Epidermal melanocyte (primary cell): ENCODE measurements at regions not wholly inside any gene's neighbourhood (a gene's known extent, or its start where the extent isn't known, plus 50 kb on each side); places are given as distances from the start of the nearest gene placed in this dataset.

Experiments used
- DNase-seq: peaks from one replicate; pipeline ENCODE4 v3.0.0; 2011; ENCODE audit warnings: low spot score; ENCODE audit not compliant: insufficient read length

GRCh38 chr10:44435196-44435595 is 50.3 kb upstream of the CXCL12 start:
- no peak for DNase-seq

DNA sequence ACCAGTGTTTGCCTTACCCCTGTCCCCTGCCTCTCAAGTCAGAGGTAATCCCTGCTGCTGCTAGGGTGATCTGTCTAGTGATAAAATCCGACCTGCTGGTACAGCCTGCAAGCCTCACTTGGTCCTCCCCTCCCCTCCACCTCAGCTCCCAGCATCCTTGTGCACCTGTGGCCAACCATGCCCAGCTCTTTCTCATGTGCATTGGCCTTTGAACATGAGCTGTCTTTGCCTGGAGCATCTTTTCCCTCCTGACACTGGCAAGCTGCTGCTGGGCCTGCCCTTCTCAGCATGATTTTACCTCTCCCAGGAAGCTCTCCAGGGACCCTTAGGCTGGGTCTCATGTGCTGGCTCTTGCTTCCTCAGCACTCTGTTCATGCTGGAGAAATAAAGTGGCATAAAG is 51.3 kb upstream of the CXCL12 start:
- no peak for DNase-seq

DNA sequence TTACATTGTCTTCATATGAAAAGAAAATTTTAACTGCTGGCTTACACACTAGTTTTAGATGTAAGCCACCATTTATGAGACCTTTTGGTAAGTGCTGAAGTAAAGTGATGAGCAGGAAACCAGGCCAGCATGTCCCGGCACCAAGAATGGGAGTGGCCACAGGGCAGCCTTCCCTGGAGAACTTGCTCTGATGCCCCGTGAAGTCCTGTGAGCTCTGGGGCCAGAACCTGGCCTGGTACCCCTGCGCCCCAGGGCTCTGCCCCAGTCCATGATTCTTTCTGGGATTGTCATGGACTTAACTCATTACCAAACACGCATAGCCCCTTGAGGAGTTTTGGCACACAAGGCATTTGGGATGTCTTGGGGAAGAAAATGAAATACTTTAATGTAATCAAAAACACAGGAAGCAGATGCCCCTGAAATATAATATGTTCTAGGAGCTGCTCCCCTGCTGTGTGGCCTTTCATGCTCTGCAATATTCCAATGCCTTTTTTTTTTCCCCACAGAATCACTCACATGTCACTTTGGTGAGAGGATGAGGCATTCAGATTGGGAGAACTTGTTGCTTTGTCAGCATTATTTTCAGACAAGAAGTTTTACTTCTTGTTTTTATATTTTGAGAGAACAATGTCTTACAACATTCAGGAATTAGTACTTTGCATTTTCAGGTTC is 53.1 kb upstream of the CXCL12 start:
- DNase-seq: no peak

GRCh38 chr10:44439239-44439957 is 54.5 kb upstream of the CXCL12 start:
- DNase-seq: no peak

DNA sequence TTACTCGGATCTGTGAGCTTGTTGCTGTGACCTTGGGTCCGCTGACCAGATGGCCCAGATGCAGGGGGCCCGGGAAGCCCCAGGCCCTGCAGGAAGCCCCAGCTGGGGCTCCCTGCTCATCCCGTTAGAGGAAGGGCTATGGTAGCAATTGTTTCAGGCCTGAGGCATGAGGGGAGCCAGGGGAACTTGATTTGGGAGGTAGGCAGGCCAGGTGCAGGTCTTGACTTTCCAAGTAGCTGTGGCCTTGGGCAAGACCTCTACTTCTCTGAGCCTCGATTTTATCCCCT is 55.0 kb upstream of the CXCL12 start:
- no peak for DNase-seq

- DNase-seq: no peak
Measured at GRCh38 chr10:44457259-44457658, 72.4 kb upstream of the CXCL12 start.

GRCh38 chr10:44458671-44459413 is 73.9 kb upstream of the CXCL12 start:
- no peak for DNase-seq

- no peak for DNase-seq
Measured at GRCh38 chr10:44459671-44460070, 74.8 kb upstream of the CXCL12 start.

DNA sequence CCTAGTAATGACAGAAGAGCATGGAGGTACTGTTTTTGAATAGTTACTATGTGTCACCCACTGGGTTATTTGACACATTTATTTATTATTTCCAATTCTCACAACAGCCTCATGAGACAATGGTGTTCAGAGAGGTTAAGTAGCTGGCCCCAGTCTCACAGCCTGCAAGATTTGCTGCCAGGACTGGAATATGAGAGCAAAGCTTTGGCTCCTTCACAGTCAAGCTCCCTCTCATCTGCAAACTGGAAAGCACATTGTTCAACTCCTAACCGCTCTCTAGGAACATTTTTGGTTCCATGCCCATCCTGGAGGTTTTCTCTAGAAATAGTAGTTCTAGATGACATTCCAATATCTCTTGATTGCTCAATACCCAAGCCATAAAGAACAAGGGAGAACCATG is 75.5 kb upstream of the CXCL12 start:
- no peak for DNase-seq

DNA sequence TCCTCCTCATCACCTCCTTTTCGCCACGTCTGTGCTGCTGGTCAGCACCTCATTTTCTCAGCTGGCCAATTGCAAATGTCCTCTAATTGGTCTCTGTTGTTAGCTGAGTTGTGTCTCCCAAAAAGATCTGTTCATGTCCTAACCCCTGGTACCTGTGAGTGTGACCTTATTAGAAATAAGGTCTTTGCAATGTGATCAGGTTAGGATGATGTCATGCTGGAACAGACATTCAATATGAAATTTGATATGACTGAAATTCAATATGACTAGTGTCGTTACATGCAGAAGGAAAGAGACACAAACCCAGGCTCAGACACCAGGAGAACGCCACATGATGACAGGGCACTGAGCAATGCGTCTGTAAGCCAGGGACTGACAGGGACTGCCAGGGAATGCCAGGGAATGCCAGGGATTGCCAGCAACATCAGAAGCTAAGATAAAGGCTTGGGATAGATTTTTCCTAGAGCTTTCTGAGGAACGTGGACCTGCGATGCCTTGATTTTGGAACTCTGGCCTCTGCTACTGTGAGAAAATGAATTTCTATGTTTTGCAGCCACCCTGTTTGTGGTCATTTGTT is 77.5 kb upstream of the CXCL12 start:
- no peak for DNase-seq

DNA sequence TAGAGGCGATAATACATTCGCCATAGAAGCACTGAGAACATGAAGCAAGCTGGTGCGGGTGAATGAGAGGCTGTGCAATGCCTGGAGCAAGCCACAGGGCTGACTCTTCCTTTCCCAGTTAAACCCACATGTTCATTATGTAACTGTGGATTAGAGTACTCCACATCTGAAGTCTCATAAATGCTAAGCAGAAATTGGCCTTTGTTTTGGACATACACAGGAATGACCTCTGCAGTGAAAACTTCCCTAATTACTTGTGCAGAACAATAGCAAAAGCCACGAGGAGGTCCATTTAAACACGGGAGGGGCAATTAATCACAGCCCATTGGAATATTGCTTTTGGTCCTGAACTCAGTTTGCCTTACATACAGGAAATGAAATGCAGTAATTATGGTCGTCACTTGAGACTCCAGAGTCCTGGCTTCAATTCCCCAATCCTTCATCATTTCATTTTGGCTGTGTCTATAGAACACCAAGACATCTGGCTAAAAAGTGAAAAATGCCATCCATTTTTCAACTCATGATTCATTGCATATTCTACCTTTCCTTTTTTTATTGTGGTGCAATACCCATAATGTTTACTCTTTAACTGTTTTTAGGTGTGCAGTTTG is 78.7 kb upstream of the CXCL12 start:
- peak; percentile 36 for DNase-seq

- DNase-seq: no peak
Measured at GRCh38 chr10:44464503-44464902, 79.6 kb upstream of the CXCL12 start.

- DNase-seq: no peak
Measured at GRCh38 chr10:44465401-44466115, 80.7 kb upstream of the CXCL12 start.

DNA sequence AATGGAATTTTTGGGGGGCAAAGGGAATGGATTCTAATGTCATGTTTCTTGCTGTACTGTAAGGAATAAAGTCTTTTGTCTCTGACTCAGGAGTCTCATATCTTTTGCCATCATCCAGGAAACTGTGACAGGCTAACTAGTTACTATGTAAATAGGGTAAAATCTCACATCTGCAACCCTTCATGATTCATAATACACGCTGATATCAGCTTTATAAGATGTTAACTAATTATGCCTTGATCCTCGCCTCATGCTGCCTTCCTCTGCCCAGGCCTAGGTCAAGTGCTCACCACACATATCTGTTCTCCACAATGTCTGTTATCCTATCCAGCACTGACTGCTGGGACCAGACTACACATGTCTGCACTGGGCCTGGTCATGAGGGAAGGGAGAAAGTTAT is 81.3 kb upstream of the CXCL12 start:
- DNase-seq: no peak

DNA sequence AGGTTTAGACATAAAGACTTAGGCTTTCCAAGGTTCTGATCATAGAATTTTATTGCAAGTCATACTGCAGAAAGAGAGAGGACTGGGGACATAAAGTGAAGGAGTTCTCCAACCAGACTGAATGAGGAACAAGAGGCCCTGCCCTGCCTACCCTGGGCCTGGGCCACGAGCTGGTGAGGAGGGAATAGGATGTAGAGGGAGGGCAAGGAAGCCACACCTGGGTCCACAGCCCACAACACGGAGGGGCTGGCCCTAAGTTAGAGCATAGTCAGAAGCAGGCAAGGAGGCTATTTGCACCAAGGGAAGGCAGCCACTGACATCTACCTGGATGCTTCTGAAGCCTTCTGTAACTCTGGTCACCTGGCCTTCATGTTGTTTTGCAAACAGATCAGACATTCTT is 82.2 kb upstream of the CXCL12 start:
- DNase-seq: no peak

DNA sequence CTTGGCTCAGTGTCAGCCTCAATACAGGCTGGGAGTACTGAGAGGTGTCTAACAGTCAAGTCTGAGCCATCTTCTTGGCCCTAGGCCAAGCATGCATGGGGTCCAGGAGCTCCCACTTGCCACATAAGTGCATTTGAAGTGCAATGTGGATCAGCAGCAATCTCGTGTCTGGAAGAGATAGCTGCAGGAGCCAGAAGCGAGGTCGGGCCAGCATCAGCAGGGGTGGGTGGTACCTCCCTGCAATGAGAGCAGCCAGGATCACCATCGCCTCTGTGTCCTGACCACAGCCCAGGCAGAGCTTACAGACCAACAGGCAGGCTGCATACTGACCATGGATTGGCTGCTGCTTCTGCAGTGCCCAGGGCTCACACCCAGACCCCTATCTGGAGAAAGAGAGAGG is 83.0 kb upstream of the CXCL12 start:
- no peak for DNase-seq

DNA sequence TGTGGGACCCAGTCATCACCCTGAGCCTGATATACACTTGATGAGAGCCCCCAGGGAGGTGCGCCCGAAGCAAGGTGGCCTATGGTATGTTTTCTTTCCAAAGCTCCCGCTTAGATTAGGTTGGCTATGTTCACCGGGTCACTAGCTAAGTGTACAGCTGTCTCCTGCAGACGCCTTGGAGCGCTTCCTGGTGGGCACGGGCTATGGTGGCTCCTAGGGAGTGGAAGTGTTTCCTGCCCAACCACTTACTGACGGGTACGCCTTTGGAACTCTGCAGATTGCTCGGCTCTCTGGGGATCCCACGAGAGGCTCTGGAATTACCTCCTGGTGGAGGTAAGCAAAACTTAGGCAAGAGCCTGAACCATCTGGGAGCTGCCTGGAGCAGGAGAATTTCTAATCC is 83.6 kb upstream of the CXCL12 start:
- no peak for DNase-seq

DNA sequence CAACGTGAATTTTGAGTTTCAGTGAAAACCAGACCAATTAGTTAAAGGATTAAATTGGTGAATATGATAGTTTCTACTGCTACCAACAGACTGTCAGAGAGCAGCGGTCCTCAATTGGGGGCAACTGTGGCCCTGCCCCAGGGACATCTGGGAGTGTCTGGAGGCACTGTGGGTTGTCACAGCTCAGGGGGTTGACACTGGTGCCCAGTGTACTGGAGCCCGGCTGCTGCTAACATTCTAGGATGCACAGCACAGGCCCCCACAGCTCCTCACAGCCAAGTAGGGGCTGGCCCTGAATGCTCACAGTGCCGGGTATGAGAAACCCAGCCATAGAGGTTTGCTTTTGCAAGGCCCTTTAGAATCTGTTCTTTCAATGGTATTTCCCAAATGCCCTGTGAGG is 84.1 kb upstream of the CXCL12 start:
- DNase-seq: no peak

- no peak for DNase-seq
Measured at GRCh38 chr10:44470784-44471183, 85.9 kb upstream of the CXCL12 start.

DNA sequence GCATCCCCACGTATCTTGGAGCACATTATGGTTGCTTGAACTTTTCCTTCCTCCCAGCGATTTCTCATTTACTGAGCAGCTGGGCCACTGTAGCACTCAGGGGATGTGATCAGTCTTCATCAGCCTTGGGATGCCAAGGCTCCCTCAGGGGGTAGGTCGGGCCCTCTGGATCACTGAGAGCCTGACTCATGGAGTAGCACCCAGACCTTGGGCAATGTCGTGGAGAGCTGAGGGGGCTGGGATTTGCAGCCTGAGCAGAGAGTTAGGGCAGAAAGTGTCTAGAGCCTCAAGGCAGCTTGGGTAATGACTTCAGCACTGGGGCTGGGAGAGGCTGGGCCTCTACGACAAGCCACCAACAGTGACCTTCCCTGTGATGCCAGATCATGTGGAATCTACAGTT is 86.5 kb upstream of the CXCL12 start:
- no peak for DNase-seq

DNA sequence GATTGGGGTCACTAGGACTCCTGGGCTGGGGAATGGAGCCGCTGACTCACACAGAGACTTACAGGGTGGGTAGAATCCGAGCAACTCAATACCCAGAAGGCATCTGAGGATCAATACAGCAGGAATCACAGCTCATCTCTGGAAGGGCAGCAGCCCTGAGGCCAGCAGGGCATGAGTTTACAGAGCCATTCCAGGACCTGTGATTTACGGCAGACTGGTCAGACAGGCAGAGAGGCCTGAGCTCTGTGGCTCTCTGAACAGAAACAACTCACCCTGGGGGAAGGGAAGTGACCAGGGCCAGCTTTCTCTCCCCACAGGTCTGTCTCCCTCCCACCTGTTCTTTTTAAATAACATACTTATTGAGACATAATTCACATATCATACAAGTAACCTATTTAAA is 88.2 kb upstream of the CXCL12 start:
- no peak for DNase-seq
